Stimulated activated CD4-positive, alpha-beta T cell treated with anti-CD3 and anti-CD28 coated beads, Interleukin-2, amount 100 ng/mL, for 48 hours (primary cell): ENCODE measurements at regions not wholly inside any gene's neighbourhood (a gene's known extent, or its start where the extent isn't known, plus 50 kb on each side); places are given as distances from the start of the nearest gene placed in this dataset.
"Not testable (repeated sequence)": the region's sequence is repeated elsewhere in the genome, so short reads cannot be mapped to it uniquely, and the experiment has no call there.

Experiments
- DNase-seq, 2 donors: peaks; one replicate each; pipeline ENCODE4 v3.0.0-alpha.2; 2020

DNA sequence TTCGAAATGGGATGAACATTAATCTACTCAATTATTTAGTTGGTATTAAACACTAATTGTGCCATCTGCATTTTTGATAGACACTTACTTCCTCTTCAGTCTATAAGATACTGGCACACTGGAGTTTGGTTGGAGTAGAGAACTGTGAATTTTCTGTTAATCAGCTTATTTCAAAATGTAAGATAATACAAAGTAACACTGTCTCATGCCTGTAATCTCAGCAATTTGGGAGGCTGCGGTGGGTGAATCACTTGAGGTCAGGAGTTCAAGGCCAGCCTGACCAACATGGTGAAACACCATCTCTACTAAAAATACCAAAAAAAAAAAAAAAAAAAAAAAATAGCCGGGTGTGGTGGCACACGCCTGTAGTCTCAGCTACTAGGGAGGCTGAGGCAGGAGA, 440.2 kb upstream of the NUDT12 start:
- not testable (repeated sequence) for DNase-seq

GRCh38 chr5:104001136-104001535, 438.5 kb upstream of the NUDT12 start:
- DNase-seq: no peak

DNA sequence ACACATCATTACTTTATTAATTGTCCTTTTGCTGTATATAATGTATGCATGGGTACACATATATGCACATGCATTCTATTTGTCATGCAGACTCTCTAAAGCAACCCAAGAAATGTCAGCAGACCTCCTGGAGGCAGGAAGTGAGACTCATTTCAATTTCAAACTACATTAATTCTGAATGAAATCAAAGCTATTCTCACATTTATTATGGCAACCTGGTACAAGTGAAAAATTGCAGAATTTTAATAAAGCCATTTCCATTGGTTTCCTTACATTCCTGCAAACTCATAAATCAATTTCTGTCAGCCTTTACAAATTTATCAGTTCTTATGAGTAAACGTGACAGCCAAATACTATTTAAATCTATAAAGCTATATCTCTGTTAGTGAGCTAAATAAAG, 430.4 kb upstream of the NUDT12 start:
- no peak for DNase-seq

DNA sequence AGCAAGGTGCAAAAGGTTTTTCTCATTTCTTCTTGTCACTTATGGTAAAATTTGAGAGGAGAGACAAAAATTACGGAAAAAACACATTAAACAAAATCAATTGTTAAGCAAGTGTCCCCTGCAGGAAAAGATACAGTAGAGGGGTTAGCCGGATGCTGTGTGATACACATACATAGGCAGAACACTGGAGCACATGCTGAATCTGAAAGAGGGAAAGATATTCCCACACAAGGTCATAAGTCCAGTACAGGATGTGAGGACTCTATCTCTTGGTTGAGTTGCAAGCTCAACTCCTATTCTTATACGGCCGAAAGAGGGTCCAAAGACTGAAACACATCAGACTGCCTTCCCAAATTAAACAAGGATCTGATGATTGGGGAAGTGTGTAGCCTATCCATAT, 427.5 kb upstream of the NUDT12 start:
- DNase-seq: no peak

- no peak for DNase-seq
Observed at GRCh38 chr5:103981592-103981991, 419.0 kb upstream of the NUDT12 start.

- no peak for DNase-seq
Observed at GRCh38 chr5:103973669-103974068, 411.1 kb upstream of the NUDT12 start.

GRCh38 chr5:103966295-103966694, 403.7 kb upstream of the NUDT12 start:
- not testable (repeated sequence) for DNase-seq

DNA sequence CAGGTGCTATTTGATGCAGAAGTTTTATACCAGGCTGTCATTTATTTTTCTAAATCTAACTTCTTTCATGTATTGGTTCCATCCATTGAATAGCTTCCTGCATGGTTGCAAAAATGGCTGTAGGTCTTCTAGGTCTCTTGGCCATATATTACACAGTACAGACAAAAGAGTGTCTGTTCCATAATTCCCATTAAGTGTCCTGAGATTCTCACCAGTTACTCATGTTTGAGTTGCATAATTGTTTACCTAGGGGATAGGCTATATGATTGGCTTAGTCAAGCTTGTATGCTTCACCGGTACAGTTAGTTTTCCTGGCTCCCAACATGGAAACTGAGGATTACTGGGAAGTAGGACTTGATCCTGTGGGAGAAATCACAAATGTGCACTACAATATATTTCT, 399.4 kb upstream of the NUDT12 start:
- DNase-seq: no peak

- no peak for DNase-seq
Observed at GRCh38 chr5:103953601-103954382, 391.2 kb upstream of the NUDT12 start.

DNA sequence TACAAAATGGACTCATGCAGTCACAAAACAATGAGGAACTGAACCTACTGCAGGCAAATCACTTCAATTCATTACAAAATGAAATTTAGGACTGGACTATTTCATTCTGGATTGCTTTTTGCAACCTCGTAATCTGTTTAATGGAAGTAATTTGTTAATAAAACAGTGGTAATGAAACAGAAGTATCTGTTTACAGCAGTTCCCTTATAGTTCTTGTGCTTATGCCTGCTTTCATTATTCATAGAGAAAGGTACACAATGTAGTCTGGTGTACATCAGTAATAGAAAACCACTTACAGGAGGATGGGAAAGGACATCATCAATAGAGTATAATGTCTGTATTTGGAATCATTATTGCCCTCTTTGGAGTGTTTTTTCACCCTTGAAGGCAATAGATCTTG, 389.2 kb upstream of the NUDT12 start:
- DNase-seq: no peak

- DNase-seq: no peak
Observed at GRCh38 chr5:103943230-103943629, 380.6 kb upstream of the NUDT12 start.

- DNase-seq: no peak
Observed at GRCh38 chr5:103942587-103943186, 380.1 kb upstream of the NUDT12 start.

DNA sequence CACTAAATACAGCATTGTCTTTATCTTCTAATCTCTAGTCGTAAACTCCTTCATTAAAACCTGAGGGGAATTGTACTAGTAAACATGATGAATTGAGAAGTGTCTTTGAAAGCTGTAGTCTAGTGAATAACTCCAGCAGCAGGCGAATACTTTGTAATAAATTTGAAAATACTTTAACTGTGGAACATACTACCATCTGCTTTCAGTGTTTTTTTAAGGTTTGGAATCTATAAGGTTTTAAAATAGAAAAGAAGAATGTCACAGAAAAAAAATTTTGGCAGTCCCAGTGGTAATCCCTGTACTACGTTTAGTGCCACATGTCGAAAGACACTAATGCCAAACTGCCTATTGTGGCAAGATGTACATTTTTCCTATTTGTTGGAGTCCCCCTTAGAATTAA, 379.0 kb upstream of the NUDT12 start:
- DNase-seq: no peak

DNA sequence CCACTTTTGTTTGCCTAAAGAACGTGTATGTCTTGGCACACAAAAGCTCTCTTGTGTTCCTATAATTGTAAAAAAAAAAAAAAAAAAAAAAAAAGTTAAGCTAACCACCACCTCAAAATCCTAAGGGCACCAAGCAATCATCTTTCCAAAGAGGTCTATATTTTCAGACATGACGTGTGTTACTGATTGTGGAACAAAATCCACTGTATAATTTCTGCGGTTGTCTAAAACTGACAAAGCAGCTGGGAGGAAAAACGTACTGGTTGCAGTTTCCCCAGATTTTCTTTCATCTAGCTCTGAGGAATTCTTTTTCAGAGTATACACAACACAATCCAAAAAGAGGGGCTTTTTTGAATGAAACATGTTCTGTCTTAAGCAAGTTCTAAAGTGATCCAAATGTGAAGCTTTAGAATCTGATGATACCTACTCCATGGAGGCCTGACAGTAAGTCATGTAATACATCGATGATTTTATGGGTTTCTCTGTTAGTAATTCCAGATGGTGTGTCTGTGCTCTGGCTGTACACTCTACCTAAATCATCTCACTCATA, 375.6 kb upstream of the NUDT12 start:
- no peak for DNase-seq

GRCh38 chr5:103929338-103930013, 366.9 kb upstream of the NUDT12 start:
- DNase-seq: no peak

DNA sequence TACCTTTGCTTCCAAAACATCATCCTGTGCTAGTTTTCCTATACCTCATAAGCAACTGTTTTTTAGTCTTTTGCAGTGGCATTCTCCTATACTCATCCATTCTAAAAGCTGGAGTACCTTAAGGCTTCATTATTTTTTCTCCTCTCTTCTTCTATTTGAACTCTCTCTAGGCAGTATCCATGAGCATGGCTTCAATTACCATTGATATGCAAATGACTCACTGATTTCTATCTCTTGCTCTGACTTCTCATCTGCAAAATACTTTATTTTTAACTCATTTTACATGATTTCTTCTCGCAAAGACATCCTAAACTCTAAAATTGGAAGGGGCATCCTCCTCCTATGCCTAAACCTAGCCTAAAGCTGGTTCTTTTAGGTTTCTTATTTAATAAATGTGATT, 365.1 kb upstream of the NUDT12 start:
- no peak for DNase-seq

DNA sequence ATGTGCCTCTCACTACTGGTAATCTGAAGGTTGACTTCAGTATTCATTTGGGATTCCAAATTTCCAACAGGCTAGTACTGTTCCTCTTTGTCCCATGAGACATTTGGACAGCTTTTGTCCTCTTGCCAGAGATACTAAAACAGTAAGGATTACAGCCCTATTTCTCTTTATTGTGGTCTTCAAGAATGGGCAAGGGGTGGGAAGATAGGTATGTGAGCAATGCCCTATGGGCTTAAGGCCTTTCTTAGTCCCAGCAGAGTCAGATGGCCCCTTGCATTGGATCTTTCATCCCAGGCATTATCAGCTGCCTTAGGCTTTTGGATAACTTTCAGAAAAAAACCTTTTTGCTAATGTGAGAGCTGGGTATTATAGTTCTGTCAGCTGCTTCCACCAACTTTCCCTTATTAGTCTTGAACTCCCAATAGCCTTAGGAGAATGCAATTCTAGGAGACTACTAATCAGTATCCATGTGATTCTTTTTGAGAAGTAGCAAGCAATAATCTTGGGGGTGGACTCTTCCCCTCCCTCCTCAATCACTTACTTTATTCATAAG, 361.1 kb upstream of the NUDT12 start:
- no peak for DNase-seq

GRCh38 chr5:103919506-103919905, 356.9 kb upstream of the NUDT12 start:
- no peak for DNase-seq

- DNase-seq: no peak
Observed at GRCh38 chr5:103918668-103919367, 356.2 kb upstream of the NUDT12 start.

GRCh38 chr5:103915081-103915480, 352.5 kb upstream of the NUDT12 start:
- DNase-seq: no peak

GRCh38 chr5:103910786-103911185, 348.2 kb upstream of the NUDT12 start:
- no peak for DNase-seq

DNA sequence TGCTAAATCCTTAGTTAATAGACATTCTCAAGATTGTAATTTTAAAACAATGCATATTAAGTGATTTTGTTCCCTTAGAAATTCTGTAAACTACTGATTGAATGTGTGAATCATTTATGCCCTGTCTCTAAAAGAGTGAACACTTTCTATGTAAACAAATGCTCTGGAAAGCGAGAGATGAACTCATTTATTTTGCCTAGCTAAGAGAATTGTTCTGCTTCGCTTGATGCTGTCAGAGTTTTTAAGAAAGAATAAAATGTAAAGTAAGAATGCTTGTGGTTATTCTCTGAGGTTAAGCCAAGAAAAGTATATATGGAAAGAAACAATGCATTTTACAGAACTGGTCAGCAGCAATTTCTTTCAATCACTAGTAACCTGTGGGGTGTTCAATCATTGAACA, 347.4 kb upstream of the NUDT12 start:
- DNase-seq: no peak

GRCh38 chr5:103909391-103909790, 346.8 kb upstream of the NUDT12 start:
- no peak for DNase-seq
